ENCODE measurements at regions not wholly inside any gene's neighbourhood (a gene's known extent, or its start where the extent isn't known, plus 50 kb on each side); places are given as distances from the start of the nearest gene placed in this dataset.
A peak's percentile ranks its signal among the peaks of the same experiment; 100 is the strongest.

GRCh38 chr6:45739058-45739457 is 276.6 kb downstream of the CLIC5 start:
- DNase-seq, result no peak

GRCh38 chr6:45738057-45738455 is 277.6 kb downstream of the CLIC5 start:
- DNase-seq, result peak; percentile 24

DNA sequence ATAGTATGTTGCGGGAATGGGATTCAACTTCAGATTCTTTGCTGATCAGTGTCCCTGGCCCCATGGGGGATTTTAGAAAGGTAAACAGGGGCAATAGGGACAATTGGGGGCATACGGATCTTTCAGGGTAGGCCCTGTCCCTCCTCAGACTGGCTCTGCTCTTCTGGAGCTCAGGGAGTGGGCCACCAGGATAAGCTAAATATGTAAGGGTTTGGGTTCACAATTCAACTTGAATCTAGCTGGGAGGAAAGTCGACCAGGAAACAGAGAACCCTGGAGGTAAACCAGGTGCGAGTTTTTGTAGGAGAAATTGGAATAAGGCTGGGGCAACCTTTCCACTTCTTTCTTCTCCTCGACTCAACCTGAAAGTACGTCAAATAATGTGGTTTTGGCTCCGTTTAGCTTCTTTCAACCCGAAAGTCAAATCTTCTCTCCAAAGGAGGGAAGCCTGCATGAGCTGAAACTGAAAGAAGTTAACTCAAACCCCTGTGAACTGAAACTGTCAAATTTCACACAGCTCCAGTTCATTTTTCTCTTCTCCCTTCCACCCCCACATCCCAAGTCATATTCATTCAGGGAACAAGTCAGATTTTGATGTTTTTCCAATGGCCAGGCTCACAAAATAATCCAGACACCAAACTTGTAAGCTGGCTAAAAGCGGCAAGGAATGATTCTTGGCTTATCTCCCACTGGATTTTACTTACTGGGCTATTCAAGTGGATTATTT is 278.2 kb downstream of the CLIC5 start:
- peak; percentile 89 for DNase-seq

DNA sequence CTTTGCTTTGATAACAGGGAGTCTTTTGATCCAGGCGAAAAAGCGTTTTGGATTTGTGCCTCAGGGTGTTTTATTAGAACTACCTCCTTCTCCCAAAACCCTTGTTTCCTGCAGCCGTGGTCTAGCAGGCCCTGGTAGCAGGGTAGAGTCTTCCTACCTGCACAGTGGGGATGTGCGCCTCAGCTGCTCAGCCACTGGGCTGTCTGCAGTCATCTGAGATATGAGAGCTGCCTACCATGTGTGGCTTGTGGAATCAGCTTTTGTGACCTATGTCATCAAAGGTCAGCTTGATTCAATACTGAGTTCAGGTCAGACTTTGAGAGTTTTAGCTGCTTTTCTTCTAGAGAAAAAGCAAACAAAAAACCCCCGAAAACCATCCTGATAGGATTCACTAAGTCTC is 279.5 kb downstream of the CLIC5 start:
- peak; percentile 28 for DNase-seq

DNA sequence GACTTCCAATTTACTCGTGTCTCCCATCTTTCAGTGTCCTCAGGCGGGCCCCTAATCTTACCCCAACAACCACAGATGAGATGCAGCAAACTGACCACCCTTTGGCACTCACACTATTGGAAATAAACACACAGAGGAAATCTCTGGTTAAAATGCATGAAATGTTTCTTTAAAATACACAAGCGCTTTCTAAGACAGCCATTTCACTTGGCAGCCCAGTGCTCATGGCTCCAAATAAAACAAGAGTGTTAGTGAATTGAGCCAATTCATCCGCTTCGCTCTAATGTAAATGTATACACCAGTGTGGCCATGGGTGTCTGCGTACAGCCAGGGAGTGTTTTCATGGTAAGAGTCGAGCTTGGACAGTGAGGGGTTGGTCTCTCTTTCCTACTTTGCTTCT is 282.9 kb downstream of the CLIC5 start:
- DNase-seq, result no peak

DNA sequence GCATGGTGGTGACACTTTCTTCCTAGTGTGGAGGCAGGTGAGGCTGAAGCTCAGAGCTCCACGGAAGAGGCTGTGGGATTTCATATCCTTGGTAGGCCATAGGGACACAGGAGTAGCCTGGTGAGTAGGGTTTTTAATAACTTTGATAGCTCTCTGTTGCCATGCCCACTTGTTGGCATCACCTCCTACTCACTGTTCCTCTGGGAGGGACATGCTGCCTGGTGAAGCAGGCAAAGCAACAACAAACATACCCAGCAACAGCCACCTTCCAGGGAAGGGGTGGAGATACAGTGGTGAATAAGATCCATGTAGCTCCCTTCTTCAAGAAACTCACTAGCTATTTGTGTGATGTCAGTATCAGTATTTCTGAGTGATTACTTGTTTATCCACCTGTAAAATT is 285.4 kb downstream of the CLIC5 start:
- no peak for DNase-seq

- no peak for DNase-seq
Measured at GRCh38 chr6:45728674-45729073, 287.0 kb downstream of the CLIC5 start.

GRCh38 chr6:45727819-45728449 is 287.7 kb downstream of the CLIC5 start:
- DNase-seq, result no peak

DNA sequence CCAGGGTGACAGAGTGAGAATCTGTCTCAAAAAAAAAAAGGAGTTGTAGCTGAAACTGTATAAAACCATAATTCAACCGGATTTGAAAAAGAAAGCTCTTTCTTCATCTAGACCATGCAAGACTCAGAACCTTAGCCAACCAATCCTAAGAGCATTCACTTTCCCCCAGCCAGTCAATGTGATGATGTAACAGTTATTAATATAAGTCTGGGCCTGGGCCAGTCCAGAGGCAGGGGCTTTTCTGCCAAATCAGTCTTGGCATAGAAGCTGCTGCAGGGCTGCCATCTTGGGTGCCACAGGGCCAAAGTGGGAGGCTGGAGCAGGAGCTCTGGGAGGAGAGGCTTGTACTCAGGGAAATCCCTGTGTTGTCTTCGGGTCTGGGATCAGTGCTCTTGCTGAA is 288.4 kb downstream of the CLIC5 start:
- no peak for DNase-seq

DNA sequence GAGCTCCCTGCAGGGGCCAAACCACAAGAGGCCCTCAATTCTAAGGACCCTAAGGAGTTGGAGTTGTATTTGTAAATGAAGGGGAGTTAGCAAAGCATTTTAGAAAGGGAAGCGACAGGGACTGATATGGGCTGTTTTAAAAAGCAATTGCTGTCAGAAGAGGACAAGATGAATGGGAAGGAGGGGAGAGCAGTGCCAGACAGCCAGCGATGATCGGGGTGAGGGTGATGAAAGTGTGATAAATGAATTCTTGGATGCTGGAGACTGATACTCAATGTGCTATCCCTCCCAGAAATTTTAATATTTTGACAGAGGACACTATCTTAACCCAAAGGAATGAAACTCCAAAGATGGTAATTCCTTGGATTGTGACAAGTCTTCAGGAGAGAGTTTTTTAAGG is 289.2 kb downstream of the CLIC5 start:
- no peak for DNase-seq

DNA sequence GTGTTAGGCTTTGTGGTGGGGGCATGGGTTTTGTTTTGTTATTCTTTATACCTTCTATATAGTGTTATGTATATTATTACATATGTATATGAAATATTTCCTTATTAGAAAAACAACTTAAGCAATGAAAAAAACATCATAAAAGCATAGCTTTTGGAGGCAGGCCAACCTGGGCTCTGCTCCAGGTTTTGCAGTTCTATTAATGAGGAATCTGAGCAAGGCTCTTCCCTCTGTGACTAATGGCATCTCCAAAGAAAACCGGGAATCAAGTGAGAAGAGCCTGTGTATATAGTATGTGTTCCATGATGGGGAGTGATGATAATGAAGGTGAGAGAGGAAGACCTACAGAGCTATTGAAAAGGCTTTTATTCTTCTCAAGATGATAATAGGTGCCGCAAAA is 291.1 kb downstream of the CLIC5 start:
- DNase-seq, result no peak

DNA sequence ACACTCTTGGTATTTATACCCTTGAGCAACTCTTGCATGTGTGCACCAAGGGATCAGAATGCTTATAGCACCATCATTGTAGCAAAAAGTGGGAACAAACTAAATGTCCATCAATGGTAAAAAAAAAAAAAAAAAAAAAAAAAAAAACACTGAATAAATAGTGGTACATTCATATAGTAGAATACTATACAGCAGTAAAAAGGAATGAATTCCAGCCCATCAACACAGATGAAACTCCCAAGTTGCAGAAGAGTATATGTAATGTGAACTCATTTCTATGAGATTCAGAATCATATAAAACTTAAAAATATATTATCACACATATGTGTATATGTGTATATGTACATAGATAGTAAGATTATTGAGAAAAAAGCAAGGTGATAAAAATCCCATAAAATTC is 291.6 kb downstream of the CLIC5 start:
- no peak for DNase-seq

- DNase-seq, result no peak
Measured at GRCh38 chr6:45722876-45723275, 292.8 kb downstream of the CLIC5 start.

DNA sequence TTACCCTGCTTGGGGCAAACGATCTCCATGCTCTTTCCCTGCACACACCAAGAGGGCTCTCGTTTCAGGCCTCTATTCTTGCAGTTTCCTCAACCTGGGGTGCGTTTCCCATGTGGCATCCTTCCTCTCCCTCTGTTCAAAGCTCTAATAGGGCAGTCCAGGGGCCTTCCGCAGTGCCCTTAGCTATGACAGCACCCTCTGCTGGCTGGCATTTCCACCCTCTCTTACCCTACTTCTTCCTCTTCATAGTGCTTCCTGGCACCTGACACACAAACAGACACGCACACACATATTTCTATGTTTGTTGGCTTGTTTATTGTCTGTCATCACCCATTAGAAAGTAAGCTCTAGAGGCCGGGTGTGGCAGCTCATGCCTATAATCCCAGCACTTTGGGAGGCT is 294.0 kb downstream of the CLIC5 start:
- no peak for DNase-seq

GRCh38 chr6:45718871-45719270 is 296.8 kb downstream of the CLIC5 start:
- DNase-seq, result no peak

GRCh38 chr6:45718131-45718530 is 297.5 kb downstream of the CLIC5 start:
- DNase-seq, result no peak

DNA sequence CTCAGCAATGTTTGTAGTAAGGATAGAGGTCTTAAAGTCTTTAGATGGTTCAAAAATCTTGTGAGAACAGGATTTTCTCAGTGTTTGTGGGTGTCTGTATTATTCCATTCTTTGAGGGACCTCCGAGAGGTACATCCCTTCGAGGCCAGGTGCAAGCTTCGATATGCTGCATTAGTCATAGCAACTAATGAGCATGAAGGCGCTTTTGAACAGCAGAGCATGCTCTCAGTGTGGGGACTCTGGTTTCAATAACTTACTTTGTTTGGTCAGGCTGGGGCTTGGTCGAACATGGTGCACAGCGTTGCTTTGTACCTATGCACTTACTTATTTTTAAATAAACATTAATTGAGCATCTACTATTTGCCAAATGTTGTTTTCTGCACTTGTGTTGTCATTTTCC is 297.9 kb downstream of the CLIC5 start:
- DNase-seq, result no peak

GRCh38 chr6:45717027-45717426 is 298.6 kb downstream of the CLIC5 start:
- no peak for DNase-seq

GRCh38 chr6:45715508-45715803 is 300.2 kb downstream of the CLIC5 start:
- no peak for DNase-seq

GRCh38 chr6:45714741-45715507 is 300.7 kb downstream of the CLIC5 start:
- peak; percentile 78 for DNase-seq

DNA sequence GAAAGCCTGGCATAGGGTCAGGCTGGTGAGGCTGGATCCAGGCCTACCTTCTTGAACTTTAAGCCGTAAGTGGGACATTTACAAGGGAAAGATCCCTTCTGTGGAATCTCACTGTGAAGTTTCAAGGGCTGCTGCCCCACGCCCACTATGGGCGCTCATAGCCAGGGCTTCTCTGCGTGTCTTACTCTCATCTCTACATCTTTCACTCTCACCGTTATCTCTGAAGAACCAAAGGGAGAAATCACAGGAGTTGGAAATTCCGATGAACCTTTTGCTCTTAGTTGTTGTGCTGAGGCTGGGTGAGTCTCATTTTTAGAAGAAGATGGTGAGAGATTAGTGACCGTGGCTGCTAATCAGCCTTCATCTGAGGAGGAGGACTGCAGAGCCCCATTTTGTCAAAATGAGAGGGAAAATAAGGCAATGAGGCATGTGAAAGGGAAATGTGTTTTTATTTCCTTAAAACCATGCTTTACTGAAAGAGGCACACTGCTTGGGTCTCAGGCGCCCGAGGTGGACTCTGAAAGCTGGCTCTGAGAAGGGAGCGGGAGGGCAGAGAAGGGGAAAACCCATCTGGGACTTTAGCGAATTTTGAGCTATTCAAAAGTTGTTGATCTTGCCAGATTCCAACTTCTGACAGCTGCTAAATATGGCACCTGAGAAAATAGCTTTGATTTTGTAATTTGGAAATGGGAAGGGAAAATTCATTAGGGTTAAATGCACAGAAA is 301.5 kb downstream of the CLIC5 start:
- DNase-seq, result peak; percentile 84

Data from activated CD4-positive, alpha-beta T cell treated with anti-CD3 and anti-CD28 coated beads, Interleukin-2, amount 50 U/mL, for 16 hours (primary cell).